ENCODE measurements at regions not wholly inside any gene's neighbourhood (a gene's known extent, or its start where the extent isn't known, plus 50 kb on each side); places are given as distances from the start of the nearest gene placed in this dataset.

DNA sequence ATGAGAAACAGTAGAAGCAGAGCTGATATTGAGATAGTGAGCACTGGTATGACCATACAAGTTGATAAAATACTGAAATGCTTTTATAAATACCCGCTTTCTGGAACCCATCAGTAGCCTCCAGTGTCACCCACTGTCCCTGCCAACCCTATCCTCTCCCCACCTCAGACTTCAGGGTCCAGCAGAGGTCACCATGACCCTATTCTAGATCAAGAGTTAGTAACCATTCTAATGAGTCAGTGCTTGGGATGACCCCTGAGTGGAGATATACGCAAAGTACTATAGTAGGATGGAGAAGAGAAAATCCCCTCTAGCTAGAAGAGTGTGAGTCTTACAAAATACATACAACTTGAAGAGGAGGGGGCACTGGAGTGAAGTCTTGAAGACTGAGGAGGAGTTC is 297.9 kb upstream of the BRINP1 start:
- H3K36me3 ChIP-seq (ENCODE audit: control insufficient read depth in 4 of 4, insufficient read depth in 3 of 4, low read depth in 1 of 4, low read length in 3 of 4): no peaks in the 10 kb centered on the region
- H3K27ac ChIP-seq (ENCODE audit: low read depth in 1 of 2, low read length in 2 of 2): no peak overlapping the region
- TF ChIP-seq HNF4G (IDR thresholded peaks at IDR 0.05) (no peak), EGR1 (IDR thresholded peaks at IDR 0.05; ENCODE audit: low read depth in 2 of 2) (no peak), SP1 (IDR thresholded peaks at IDR 0.05) (no peak), NR2F2 (IDR thresholded peaks at IDR 0.05) (no peak), JUND (IDR thresholded peaks at IDR 0.05) (no peak), YY1 (IDR thresholded peaks at IDR 0.05) (no peak)
- TF ChIP-seq, protein P1, sequence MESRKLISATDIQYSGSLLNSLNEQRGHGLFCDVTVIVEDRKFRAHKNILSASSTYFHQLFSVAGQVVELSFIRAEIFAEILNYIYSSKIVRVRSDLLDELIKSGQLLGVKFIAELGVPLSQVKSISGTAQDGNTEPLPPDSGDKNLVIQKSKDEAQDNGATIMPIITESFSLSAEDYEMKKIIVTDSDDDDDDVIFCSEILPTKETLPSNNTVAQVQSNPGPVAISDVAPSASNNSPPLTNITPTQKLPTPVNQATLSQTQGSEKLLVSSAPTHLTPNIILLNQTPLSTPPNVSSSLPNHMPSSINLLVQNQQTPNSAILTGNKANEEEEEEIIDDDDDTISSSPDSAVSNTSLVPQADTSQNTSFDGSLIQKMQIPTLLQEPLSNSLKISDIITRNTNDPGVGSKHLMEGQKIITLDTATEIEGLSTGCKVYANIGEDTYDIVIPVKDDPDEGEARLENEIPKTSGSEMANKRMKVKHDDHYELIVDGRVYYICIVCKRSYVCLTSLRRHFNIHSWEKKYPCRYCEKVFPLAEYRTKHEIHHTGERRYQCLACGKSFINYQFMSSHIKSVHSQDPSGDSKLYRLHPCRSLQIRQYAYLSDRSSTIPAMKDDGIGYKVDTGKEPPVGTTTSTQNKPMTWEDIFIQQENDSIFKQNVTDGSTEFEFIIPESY (IDR thresholded peaks at IDR 0.05): no peak
- H3K9me3 ChIP-seq (ENCODE audit: control insufficient read depth in 4 of 4, low read length in 3 of 4): no peaks in the 10 kb centered on the region
- H3K27me3 ChIP-seq (ENCODE audit: control insufficient read depth in 4 of 4, insufficient read depth in 4 of 4, low read length in 3 of 4): no peaks in the 10 kb centered on the region
- no peak for DNase-seq (ENCODE audit: low spot score)
- no peaks in the 10 kb centered on the region for H3K4me1 ChIP-seq (ENCODE audit: control insufficient read depth in 4 of 4, insufficient read depth in 4 of 4, low read length in 3 of 4)
- WGBS: 81% methylated on average over 2 of the region's 2 CpGs
- H3K9ac ChIP-seq (ENCODE audit: low read depth in 1 of 2, low read length in 2 of 2): no peak overlapping the region
- H3K4me3 ChIP-seq (ENCODE audit: low read depth in 1 of 3, low read length in 3 of 3): no peak overlapping the region

- H3K27me3 ChIP-seq (ENCODE audit: control insufficient read depth in 4 of 4, insufficient read depth in 4 of 4, low read length in 3 of 4): no peaks in the 10 kb centered on the region
- H3K27ac ChIP-seq (ENCODE audit: low read depth in 1 of 2, low read length in 2 of 2): no peak overlapping the region
- WGBS: 64% methylated on average over 4 of the region's 4 CpGs
- H3K9ac ChIP-seq (ENCODE audit: low read depth in 1 of 2, low read length in 2 of 2): no peak overlapping the region
- no peak overlapping the region for H3K4me3 ChIP-seq (ENCODE audit: low read depth in 1 of 3, low read length in 3 of 3)
- no peaks in the 10 kb centered on the region for H3K9me3 ChIP-seq (ENCODE audit: control insufficient read depth in 4 of 4, low read length in 3 of 4)
- TF ChIP-seq RXRA (IDR thresholded peaks at IDR 0.05): no peak
- no peak for TF ChIP-seq HNF4G (IDR thresholded peaks at IDR 0.05)
- TF ChIP-seq YY1 (IDR thresholded peaks at IDR 0.05): no peak
- no peak for TF ChIP-seq FOXA2 (IDR thresholded peaks at IDR 0.05)
- TF ChIP-seq MAX (IDR thresholded peaks at IDR 0.05): no peak
- no peak for TF ChIP-seq NR2F2 (IDR thresholded peaks at IDR 0.05)
- TF ChIP-seq ATF3 (IDR thresholded peaks at IDR 0.05): no peak
- no peak for TF ChIP-seq CTCF (IDR thresholded peaks at IDR 0.05; ENCODE audit: low read depth, low read length, missing input control)
- no peak for TF ChIP-seq GABPA (IDR thresholded peaks at IDR 0.05 in 1 of 2, conservative IDR thresholded peaks at IDR 0.05 in 1 of 2)
- TF ChIP-seq TAF1 (conservative IDR thresholded peaks at IDR 0.05): no peak
- TF ChIP-seq HNF4A (conservative IDR thresholded peaks at IDR 0.05): no peak
- TF ChIP-seq SP1 (IDR thresholded peaks at IDR 0.05): no peak
- no peaks in the 10 kb centered on the region for H3K4me1 ChIP-seq (ENCODE audit: control insufficient read depth in 4 of 4, insufficient read depth in 4 of 4, low read length in 3 of 4)
- no peak for DNase-seq (ENCODE audit: low spot score)
- no peaks in the 10 kb centered on the region for H3K36me3 ChIP-seq (ENCODE audit: control insufficient read depth in 4 of 4, insufficient read depth in 3 of 4, low read depth in 1 of 4, low read length in 3 of 4)
Measured at GRCh38 chr9:119662329-119662728, 293.1 kb upstream of the BRINP1 start.

DNA sequence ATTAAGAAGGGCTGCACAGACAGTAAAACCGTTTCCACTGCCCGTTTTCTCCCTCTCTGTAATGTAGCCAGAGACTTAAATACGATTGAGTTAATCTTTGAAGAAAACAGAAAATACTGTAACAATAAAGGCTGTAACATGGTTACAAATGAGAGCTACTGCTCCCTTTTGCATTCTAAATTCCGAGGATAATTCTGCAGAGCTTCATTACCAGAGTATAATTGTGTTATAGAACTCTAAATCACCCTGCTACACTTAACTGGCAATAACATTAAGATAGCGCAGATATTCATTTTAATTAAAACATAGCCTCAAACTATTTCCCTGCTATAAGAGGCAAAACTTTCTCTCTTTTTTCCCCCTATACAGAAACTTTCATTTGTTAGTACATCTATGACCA is 283.7 kb upstream of the BRINP1 start:
- Histone ChIP-seq H3K27ac (ENCODE audit: low read depth in 1 of 2, low read length in 2 of 2) (no peak overlapping the region), H3K27me3 (ENCODE audit: control insufficient read depth in 4 of 4, insufficient read depth in 4 of 4, low read length in 3 of 4) (no peaks in the 10 kb centered on the region), H3K4me3 (ENCODE audit: low read depth in 1 of 3, low read length in 3 of 3) (no peak overlapping the region), H3K9me3 (ENCODE audit: control insufficient read depth in 4 of 4, low read length in 3 of 4) (no peaks in the 10 kb centered on the region), H3K9ac (ENCODE audit: low read depth in 1 of 2, low read length in 2 of 2) (no peak overlapping the region), H3K4me1 (ENCODE audit: control insufficient read depth in 4 of 4, insufficient read depth in 4 of 4, low read length in 3 of 4) (no peaks in the 10 kb centered on the region), H3K36me3 (ENCODE audit: control insufficient read depth in 4 of 4, insufficient read depth in 3 of 4, low read depth in 1 of 4, low read length in 3 of 4) (no peaks in the 10 kb centered on the region)
- 57% methylated on average over 5 of the region's 5 CpGs for WGBS
- DNase-seq (ENCODE audit: low spot score): no peak
- TF ChIP-seq RAD21 (IDR thresholded peaks at IDR 0.05) (no peak), SP1 (IDR thresholded peaks at IDR 0.05) (no peak), TAF1 (conservative IDR thresholded peaks at IDR 0.05) (no peak)
- TF ChIP-seq, protein P2, sequence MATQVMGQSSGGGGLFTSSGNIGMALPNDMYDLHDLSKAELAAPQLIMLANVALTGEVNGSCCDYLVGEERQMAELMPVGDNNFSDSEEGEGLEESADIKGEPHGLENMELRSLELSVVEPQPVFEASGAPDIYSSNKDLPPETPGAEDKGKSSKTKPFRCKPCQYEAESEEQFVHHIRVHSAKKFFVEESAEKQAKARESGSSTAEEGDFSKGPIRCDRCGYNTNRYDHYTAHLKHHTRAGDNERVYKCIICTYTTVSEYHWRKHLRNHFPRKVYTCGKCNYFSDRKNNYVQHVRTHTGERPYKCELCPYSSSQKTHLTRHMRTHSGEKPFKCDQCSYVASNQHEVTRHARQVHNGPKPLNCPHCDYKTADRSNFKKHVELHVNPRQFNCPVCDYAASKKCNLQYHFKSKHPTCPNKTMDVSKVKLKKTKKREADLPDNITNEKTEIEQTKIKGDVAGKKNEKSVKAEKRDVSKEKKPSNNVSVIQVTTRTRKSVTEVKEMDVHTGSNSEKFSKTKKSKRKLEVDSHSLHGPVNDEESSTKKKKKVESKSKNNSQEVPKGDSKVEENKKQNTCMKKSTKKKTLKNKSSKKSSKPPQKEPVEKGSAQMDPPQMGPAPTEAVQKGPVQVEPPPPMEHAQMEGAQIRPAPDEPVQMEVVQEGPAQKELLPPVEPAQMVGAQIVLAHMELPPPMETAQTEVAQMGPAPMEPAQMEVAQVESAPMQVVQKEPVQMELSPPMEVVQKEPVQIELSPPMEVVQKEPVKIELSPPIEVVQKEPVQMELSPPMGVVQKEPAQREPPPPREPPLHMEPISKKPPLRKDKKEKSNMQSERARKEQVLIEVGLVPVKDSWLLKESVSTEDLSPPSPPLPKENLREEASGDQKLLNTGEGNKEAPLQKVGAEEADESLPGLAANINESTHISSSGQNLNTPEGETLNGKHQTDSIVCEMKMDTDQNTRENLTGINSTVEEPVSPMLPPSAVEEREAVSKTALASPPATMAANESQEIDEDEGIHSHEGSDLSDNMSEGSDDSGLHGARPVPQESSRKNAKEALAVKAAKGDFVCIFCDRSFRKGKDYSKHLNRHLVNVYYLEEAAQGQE (IDR thresholded peaks at IDR 0.05): no peak
- TF ChIP-seq, protein P1 (IDR thresholded peaks at IDR 0.05): no peak

Data from liver (tissue), 8 donors.